ENCODE measurements at regions not wholly inside any gene's neighbourhood (a gene's known extent, or its start where the extent isn't known, plus 50 kb on each side); places are given as distances from the start of the nearest gene placed in this dataset.

DNA sequence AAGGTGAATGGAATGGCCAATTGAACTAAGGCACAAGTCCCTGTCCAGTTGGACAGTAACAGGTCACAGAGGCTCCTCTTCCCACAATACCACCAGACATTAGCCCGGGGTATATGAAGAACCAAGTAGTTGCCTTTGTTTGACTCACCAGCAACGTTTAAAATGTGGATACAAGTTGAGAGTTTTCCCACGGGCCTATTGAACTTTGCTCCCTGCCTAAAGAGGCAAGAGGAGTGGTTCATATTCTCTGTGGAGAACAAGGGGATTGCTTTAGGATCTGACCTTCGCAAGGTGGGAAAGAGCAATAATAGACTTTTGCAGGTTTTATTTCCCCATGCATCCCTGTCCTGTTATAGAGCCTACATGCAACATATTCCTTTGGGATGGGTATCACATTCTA lies 177.2 kb downstream of the POU4F1 start:
- intact Hi-C loops (cut with micrococcal nuclease): no loop called here

DNA sequence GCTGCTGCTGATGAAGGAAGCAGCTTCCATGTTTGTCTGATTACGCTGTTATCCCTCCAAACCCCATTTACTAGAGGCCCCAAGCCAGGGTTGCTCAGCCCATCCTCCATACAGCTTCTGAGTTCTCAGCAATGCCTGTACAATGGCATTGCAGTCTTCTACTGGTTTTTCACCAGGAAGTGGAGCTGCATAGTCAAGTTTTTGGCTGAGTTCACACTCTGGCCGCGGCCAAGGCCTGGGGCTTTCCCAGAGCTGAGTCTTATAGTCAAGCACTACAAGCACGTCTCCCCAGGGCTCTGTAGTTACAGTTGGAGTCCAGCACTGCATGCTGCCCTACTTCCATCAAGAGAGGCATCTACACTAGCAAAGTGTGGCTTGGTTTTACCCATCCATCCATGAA lies 182.5 kb downstream of the POU4F1 start:
- no peak overlapping the region for H3K27ac ChIP-seq (ENCODE audit: low read length in 2 of 2)
- H4K20me1 ChIP-seq (ENCODE audit: control insufficient read depth, insufficient read depth, low read length, poor library complexity, severe bottlenecking): no peaks in the 10 kb centered on the region
- H2AFZ ChIP-seq (ENCODE audit: insufficient read depth, low read depth, low read length, poor library complexity, severe bottlenecking): no peak overlapping the region
- WGBS (ENCODE audit: insufficient coverage): 64% methylated on average over 4 of the region's 4 CpGs
- CTCF ChIA-PET: no interaction called here
- no peak overlapping the region for H3K9ac ChIP-seq (ENCODE audit: low read length)
- intact Hi-C loops (cut with micrococcal nuclease): no loop called here
- POLR2A ChIA-PET: no interaction called here
- no peak overlapping the region for H3K4me3 Mint-ChIP-seq
- H3K4me2 ChIP-seq (replicated peaks; ENCODE audit: low read depth, low read length, poor library complexity, severe bottlenecking): no peak overlapping the region
- DNase-seq: no peak
- no peak overlapping the region for H3K4me3 ChIP-seq (ENCODE audit: control extremely low read depth in 1 of 5, extremely low read depth in 1 of 5, insufficient read depth in 1 of 5, low read depth in 2 of 5, low read length in 4 of 5)
- H3K27me3 Mint-ChIP-seq: no peaks in the 10 kb centered on the region
- no peak for ATAC-seq (ENCODE audit: low read depth)
- no peaks in the 10 kb centered on the region for H3K27me3 ChIP-seq (replicated peaks in 1 of 4; ENCODE audit: control extremely low read depth in 1 of 4, control insufficient read depth in 3 of 4, insufficient read depth in 4 of 4, low read length in 3 of 4)
- no peak for TF ChIP-seq EZH2 (IDR thresholded peaks at IDR 0.05; ENCODE audit: borderline replicate concordance, insufficient read depth, low read depth, low read length, poor library complexity, severe bottlenecking)
- TF ChIP-seq, protein P1, sequence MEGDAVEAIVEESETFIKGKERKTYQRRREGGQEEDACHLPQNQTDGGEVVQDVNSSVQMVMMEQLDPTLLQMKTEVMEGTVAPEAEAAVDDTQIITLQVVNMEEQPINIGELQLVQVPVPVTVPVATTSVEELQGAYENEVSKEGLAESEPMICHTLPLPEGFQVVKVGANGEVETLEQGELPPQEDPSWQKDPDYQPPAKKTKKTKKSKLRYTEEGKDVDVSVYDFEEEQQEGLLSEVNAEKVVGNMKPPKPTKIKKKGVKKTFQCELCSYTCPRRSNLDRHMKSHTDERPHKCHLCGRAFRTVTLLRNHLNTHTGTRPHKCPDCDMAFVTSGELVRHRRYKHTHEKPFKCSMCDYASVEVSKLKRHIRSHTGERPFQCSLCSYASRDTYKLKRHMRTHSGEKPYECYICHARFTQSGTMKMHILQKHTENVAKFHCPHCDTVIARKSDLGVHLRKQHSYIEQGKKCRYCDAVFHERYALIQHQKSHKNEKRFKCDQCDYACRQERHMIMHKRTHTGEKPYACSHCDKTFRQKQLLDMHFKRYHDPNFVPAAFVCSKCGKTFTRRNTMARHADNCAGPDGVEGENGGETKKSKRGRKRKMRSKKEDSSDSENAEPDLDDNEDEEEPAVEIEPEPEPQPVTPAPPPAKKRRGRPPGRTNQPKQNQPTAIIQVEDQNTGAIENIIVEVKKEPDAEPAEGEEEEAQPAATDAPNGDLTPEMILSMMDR (IDR thresholded peaks at IDR 0.05): no peak
- H3K79me2 ChIP-seq (ENCODE audit: control insufficient read depth, insufficient read depth, low read length): no peaks in the 10 kb centered on the region
- H3K4me1 Mint-ChIP-seq: no peaks in the 10 kb centered on the region
- H3K4me1 ChIP-seq (ENCODE audit: control insufficient read depth in 2 of 2, insufficient read depth in 2 of 2, low read length in 2 of 2): no peaks in the 10 kb centered on the region
- no peaks in the 10 kb centered on the region for H3K9me3 Mint-ChIP-seq (ENCODE audit: insufficient read depth)
- H3K27ac Mint-ChIP-seq: no peak overlapping the region
- no peaks in the 10 kb centered on the region for H3K36me3 ChIP-seq (replicated peaks in 1 of 2; ENCODE audit: control extremely low read depth in 1 of 2, control insufficient read depth in 1 of 2, extremely low read depth in 1 of 2, insufficient read depth in 2 of 2, low read length in 1 of 2)
- H3K9me3 ChIP-seq (ENCODE audit: control extremely low read depth in 1 of 3, control insufficient read depth in 2 of 3, insufficient read depth in 1 of 3, low read length in 2 of 3): no peaks in the 10 kb centered on the region

More for the DNA sequence above, 177.2 kb downstream of the POU4F1 start:
- Histone ChIP-seq H3K79me2 (ENCODE audit: control insufficient read depth, insufficient read depth, low read length) (no peaks in the 10 kb centered on the region), H3K9ac (ENCODE audit: low read length) (no peak overlapping the region), H3K4me3 (ENCODE audit: control extremely low read depth in 1 of 5, extremely low read depth in 1 of 5, insufficient read depth in 1 of 5, low read depth in 2 of 5, low read length in 4 of 5) (no peak overlapping the region), H3K4me1 (ENCODE audit: control insufficient read depth in 2 of 2, insufficient read depth in 2 of 2, low read length in 2 of 2) (no peaks in the 10 kb centered on the region), H3K4me2 (replicated peaks; ENCODE audit: low read depth, low read length, poor library complexity, severe bottlenecking) (no peak overlapping the region), H3K27ac (ENCODE audit: low read length in 2 of 2) (no peak overlapping the region), H3K27me3 (replicated peaks in 1 of 4; ENCODE audit: control extremely low read depth in 1 of 4, control insufficient read depth in 3 of 4, insufficient read depth in 4 of 4, low read length in 3 of 4) (peaks cover 0 to 2% (median 0%) of the 10 kb centered on the region in 4 experiments), H4K20me1 (ENCODE audit: control insufficient read depth, insufficient read depth, low read length, poor library complexity, severe bottlenecking) (no peaks in the 10 kb centered on the region), H3K9me3 (ENCODE audit: control extremely low read depth in 1 of 3, control insufficient read depth in 2 of 3, insufficient read depth in 1 of 3, low read length in 2 of 3) (peaks cover 0 to 1% (median 0%) of the 10 kb centered on the region in 3 donors), H2AFZ (ENCODE audit: insufficient read depth, low read depth, low read length, poor library complexity, severe bottlenecking) (no peak overlapping the region), H3K36me3 (replicated peaks in 1 of 2; ENCODE audit: control extremely low read depth in 1 of 2, control insufficient read depth in 1 of 2, extremely low read depth in 1 of 2, insufficient read depth in 2 of 2, low read length in 1 of 2) (no peaks in the 10 kb centered on the region)
- DNase-seq (no peak), ATAC-seq (ENCODE audit: low read depth) (no peak)
- H3K9me3 Mint-ChIP-seq (ENCODE audit: insufficient read depth): no peaks in the 10 kb centered on the region
- TF ChIP-seq, protein P1 (IDR thresholded peaks at IDR 0.05): no peak
- no peak for TF ChIP-seq EZH2 (IDR thresholded peaks at IDR 0.05; ENCODE audit: borderline replicate concordance, insufficient read depth, low read depth, low read length, poor library complexity, severe bottlenecking)
- no peak overlapping the region for H3K27ac Mint-ChIP-seq
- 88% methylated on average over 2 of the region's 4 CpGs for WGBS (ENCODE audit: insufficient coverage)
- H3K27me3 Mint-ChIP-seq: no peaks in the 10 kb centered on the region
- CTCF ChIA-PET: no interaction called here
- POLR2A ChIA-PET: no interaction called here
- H3K4me3 Mint-ChIP-seq: no peak overlapping the region
- H3K4me1 Mint-ChIP-seq: no peaks in the 10 kb centered on the region

Measured in B cell (primary cell).